HEK293 (cell line): ENCODE measurements at regions not wholly inside any gene's neighbourhood (a gene's known extent, or its start where the extent isn't known, plus 50 kb on each side); places are given as distances from the start of the nearest gene placed in this dataset.

ENCODE experiments used
- CTCF ChIP-seq: fragments of 450-650 bp; formaldehyde crosslinking; IDR thresholded peaks from 2 replicates; pipeline ENCODE4 v1.5.1; 2016; ENCODE audit warnings: missing biosample characterization, missing genetic modification characterization
- ELK4 ChIP-seq: IDR thresholded peaks from 2 replicates; pipeline ENCODE4 v1.6.1; 2011; ENCODE audit warnings: mild to moderate bottlenecking, low read depth, low read length, borderline replicate concordance
- KLF10 ChIP-seq: fragments of 450-650 bp; IDR thresholded peaks from 2 replicates; pipeline ENCODE4 v1.5.1; 2018; ENCODE audit warnings: missing biosample characterization, mild to moderate bottlenecking, missing genetic modification characterization
- KLF9 ChIP-seq: fragments of 450-650 bp; formaldehyde crosslinking; IDR thresholded peaks from 2 replicates; pipeline ENCODE4 v1.5.1; 2016; ENCODE audit warnings: missing biosample characterization, missing genetic modification characterization, low read depth
- ZBTB7A ChIP-seq: fragments of 450-650 bp; formaldehyde crosslinking; IDR thresholded peaks from 2 replicates; pipeline ENCODE4 v1.5.1; 2016; ENCODE audit warnings: low read depth, missing biosample characterization, missing genetic modification characterization
- ZNF274 ChIP-seq, 2 experiments: fragments of 200-500 bp in 1 of 2; fragments of 450-650 bp in 1 of 2; sonication (Bioruptor generic) in 1 of 2; formaldehyde crosslinking in 1 of 2; IDR thresholded peaks; 2 replicates each; pipeline versions ENCODE4 v1.5.1 to v1.6.1; 2014 to 2016; ENCODE audit warnings: borderline replicate concordance in 1 of 2, inconsistent platforms in 1 of 2, low read length in 1 of 2, missing biosample characterization in 1 of 2, missing genetic modification characterization in 1 of 2
- ZNF280D ChIP-seq: fragments of 450-650 bp; formaldehyde crosslinking; IDR thresholded peaks from 2 replicates; pipeline ENCODE4 v1.5.1; 2016; ENCODE audit warnings: missing biosample characterization, missing genetic modification characterization
- ZNF302 ChIP-seq: fragments of 450-650 bp; formaldehyde crosslinking; IDR thresholded peaks from 2 replicates; pipeline ENCODE4 v1.5.1; 2016; ENCODE audit warnings: missing biosample characterization, missing genetic modification characterization, low read depth
- ZNF311 ChIP-seq: fragments of 450-650 bp; formaldehyde crosslinking; IDR thresholded peaks from 2 replicates; pipeline ENCODE4 v1.5.1; 2017; ENCODE audit warnings: missing biosample characterization, missing genetic modification characterization, borderline replicate concordance

- TF ChIP-seq ZNF311 (tag by site-specific recombination) (no peak), CTCF (tag by site-specific recombination) (no peak), ELK4 (no peak), ZNF274 (IDR thresholded peaks at IDR 0.05; ENCODE audit: low read length) (no peak), ZNF274 (tag by site-specific recombination; IDR thresholded peaks at IDR 0.05; ENCODE audit: borderline replicate concordance) (no peak), KLF10 (tag by site-specific recombination) (no peak), ZNF280D (tag by site-specific recombination) (no peak), KLF9 (tag by site-specific recombination) (no peak), ZBTB7A (tag by site-specific recombination) (no peak), ZNF302 (tag by site-specific recombination) (no peak)
These were observed 465.9 kb upstream of the DAB1 start for GRCh38 chr1:57889676-57890320.
